ENCODE measurements at regions not wholly inside any gene's neighbourhood (a gene's known extent, or its start where the extent isn't known, plus 50 kb on each side); places are given as distances from the start of the nearest gene placed in this dataset.
"Not testable (repeated sequence)": the region's sequence is repeated elsewhere in the genome, so short reads cannot be mapped to it uniquely, and the experiment has no call there.

DNA sequence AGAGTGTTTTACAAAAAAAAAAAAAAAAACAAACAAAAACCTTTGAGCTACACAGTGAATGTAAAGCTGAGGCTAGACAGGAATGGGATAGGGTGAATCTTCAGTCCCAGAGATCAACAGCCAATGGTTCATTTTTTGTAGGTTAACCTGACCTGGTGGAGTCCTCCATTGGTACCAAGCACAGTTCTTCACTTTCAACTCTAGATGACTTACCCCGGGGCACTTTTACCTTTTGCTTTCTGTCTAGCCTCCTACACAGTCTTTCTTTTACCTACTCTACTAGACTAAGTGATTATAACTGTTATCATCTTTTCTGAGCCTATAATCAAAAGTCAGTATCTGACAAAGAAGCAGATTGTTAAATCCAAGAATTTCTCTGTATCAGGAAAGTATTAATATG is 50.9 kb downstream of the ANXA2R start:
- Histone ChIP-seq H3K27ac (ENCODE audit: low read depth, low read length) (no peak overlapping the region), H3K4me1 (ENCODE audit: control insufficient read depth, insufficient read depth, low read length) (0 out of 2 replicates have a peak, but pooled peaks cover 3% of the 10 kb centered on the region), H3K36me3 (ENCODE audit: control insufficient read depth, insufficient read depth, low read length) (no peaks in the 10 kb centered on the region), H3K9me3 (ENCODE audit: control insufficient read depth, insufficient read depth, low read length) (peaks cover 8% of the 10 kb centered on the region), H3K27me3 (ENCODE audit: control insufficient read depth, insufficient read depth, low read length) (peaks cover 60% of the 10 kb centered on the region), H3K4me3 (ENCODE audit: low read depth, low read length) (no peak overlapping the region), H3K9ac (ENCODE audit: low read depth, low read length) (no peak overlapping the region)

- Histone ChIP-seq H3K4me1 (ENCODE audit: control insufficient read depth, insufficient read depth, low read length) (0 out of 2 replicates have a peak, but pooled peaks cover 3% of the 10 kb centered on the region), H3K9me3 (ENCODE audit: control insufficient read depth, insufficient read depth, low read length) (peaks cover 8% of the 10 kb centered on the region), H3K27me3 (ENCODE audit: control insufficient read depth, insufficient read depth, low read length) (peaks cover 54% of the 10 kb centered on the region), H3K27ac (ENCODE audit: low read depth, low read length) (no peak overlapping the region), H3K4me3 (ENCODE audit: low read depth, low read length) (no peak overlapping the region), H3K36me3 (ENCODE audit: control insufficient read depth, insufficient read depth, low read length) (no peaks in the 10 kb centered on the region), H3K9ac (ENCODE audit: low read depth, low read length) (no peak overlapping the region)
Observed at GRCh38 chr5:42988568-42988967, 51.6 kb downstream of the ANXA2R start.

DNA sequence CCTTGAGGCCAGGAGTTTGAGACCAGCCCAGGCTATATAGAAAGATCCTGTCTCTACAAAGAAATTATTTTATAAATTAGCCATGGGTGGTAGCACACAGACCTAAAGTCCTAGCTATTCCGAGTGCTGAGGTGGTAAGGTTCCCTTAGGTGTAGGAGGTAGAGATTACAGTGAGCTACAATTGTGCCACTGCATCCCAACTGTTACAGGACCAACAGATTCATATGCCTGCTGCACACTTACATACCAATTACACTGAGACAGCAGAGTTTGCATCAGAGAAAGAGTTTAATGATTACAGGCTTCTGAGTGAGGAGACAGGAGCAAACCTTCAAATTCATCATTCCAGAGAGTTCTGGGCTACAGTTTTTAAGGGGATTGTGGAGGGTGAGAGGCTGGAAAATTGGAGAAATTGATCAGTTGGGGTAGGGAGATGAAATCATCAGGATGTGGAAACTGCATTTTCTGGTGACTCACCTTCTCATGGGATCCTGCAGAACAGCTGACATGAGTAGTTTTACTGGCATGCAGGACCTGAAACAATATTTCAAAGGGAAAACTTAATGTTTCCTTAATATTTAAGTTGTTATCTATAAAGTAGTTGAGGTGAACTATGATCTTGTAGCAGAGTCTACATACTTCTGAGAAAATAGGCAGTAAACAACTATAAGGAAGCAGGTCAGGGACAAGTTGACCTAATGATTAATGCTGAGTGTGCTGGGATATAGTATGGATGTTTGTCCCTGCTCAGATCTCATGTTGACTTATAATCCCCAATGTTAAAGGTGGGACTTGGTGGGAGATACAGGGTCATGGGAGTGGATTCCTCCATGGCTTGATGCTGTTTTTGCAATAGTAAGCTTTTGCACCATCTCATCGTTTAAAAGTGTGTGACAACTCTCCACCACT is 54.7 kb downstream of the ANXA2R start:
- peaks cover 8% of the 10 kb centered on the region for H3K9me3 ChIP-seq (ENCODE audit: control insufficient read depth, insufficient read depth, low read length)
- peaks cover 22% of the 10 kb centered on the region for H3K27me3 ChIP-seq (ENCODE audit: control insufficient read depth, insufficient read depth, low read length)
- no peak overlapping the region for H3K9ac ChIP-seq (ENCODE audit: low read depth, low read length)
- H3K4me1 ChIP-seq (ENCODE audit: control insufficient read depth, insufficient read depth, low read length) = 0 out of 2 replicates have a peak, but pooled peaks cover 5% of the 10 kb centered on the region
- H3K27ac ChIP-seq (ENCODE audit: low read depth, low read length) = no peak overlapping the region
- H3K36me3 ChIP-seq (ENCODE audit: control insufficient read depth, insufficient read depth, low read length) = no peaks in the 10 kb centered on the region
- H3K4me3 ChIP-seq (ENCODE audit: low read depth, low read length) = no peak overlapping the region

- H3K4me1 ChIP-seq (ENCODE audit: control insufficient read depth, insufficient read depth, low read length) = 0 out of 2 replicates have a peak, but pooled peaks cover 5% of the 10 kb centered on the region
- peaks cover 12% of the 10 kb centered on the region for H3K27me3 ChIP-seq (ENCODE audit: control insufficient read depth, insufficient read depth, low read length)
- no peak overlapping the region for H3K4me3 ChIP-seq (ENCODE audit: low read depth, low read length)
- H3K36me3 ChIP-seq (ENCODE audit: control insufficient read depth, insufficient read depth, low read length) = no peaks in the 10 kb centered on the region
- no peak overlapping the region for H3K9ac ChIP-seq (ENCODE audit: low read depth, low read length)
- peaks cover 8% of the 10 kb centered on the region for H3K9me3 ChIP-seq (ENCODE audit: control insufficient read depth, insufficient read depth, low read length)
- no peak overlapping the region for H3K27ac ChIP-seq (ENCODE audit: low read depth, low read length)
Observed at GRCh38 chr5:42984307-42984706, 55.8 kb downstream of the ANXA2R start.

- Histone ChIP-seq H3K4me1 (ENCODE audit: control insufficient read depth, insufficient read depth, low read length) (0 out of 2 replicates have a peak, but pooled peaks cover 5% of the 10 kb centered on the region), H3K4me3 (ENCODE audit: low read depth, low read length) (no peak overlapping the region), H3K27me3 (ENCODE audit: control insufficient read depth, insufficient read depth, low read length) (peaks cover 4% of the 10 kb centered on the region; the same call in 1 of the 2 replicates), H3K9me3 (ENCODE audit: control insufficient read depth, insufficient read depth, low read length) (no peaks in the 10 kb centered on the region), H3K36me3 (ENCODE audit: control insufficient read depth, insufficient read depth, low read length) (no peaks in the 10 kb centered on the region), H3K27ac (ENCODE audit: low read depth, low read length) (peak overlapping the region; percentile 66), H3K9ac (ENCODE audit: low read depth, low read length) (no peak overlapping the region)
Observed at GRCh38 chr5:42982107-42982622, 58.0 kb downstream of the ANXA2R start.

- H3K27me3 ChIP-seq (ENCODE audit: control insufficient read depth, insufficient read depth, low read length); H3K4me1 ChIP-seq (ENCODE audit: control insufficient read depth, insufficient read depth, low read length); H3K36me3 ChIP-seq (ENCODE audit: control insufficient read depth, insufficient read depth, low read length); H3K4me3 ChIP-seq (ENCODE audit: low read depth, low read length); H3K9me3 ChIP-seq (ENCODE audit: control insufficient read depth, insufficient read depth, low read length); H3K9ac ChIP-seq (ENCODE audit: low read depth, low read length): not testable (repeated sequence)
- H3K27ac ChIP-seq (ENCODE audit: low read depth, low read length) = peak overlapping the region; percentile 66
Observed at GRCh38 chr5:42981417-42982106, 58.6 kb downstream of the ANXA2R start.

DNA sequence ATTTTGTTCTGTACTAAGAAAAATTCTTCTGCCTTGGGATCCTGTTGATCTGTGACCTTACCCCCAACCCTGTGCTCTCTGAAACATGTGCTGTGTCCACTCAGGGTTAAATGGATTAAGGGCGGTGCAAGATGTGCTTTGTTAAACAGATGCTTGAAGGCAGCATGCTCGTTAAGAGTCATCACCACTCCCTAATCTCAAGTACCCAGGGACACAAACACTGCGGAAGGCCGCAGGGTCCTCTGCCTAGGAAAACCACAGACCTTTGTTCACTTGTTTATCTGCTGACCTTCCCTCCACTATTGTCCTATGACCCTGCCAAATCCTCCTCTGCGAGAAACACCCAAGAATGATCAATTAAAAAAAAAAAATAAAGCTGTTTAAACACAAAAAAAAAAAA is 59.1 kb downstream of the ANXA2R start:
- H3K36me3 ChIP-seq (ENCODE audit: control insufficient read depth, insufficient read depth, low read length); H3K27ac ChIP-seq (ENCODE audit: low read depth, low read length); H3K4me3 ChIP-seq (ENCODE audit: low read depth, low read length); H3K9ac ChIP-seq (ENCODE audit: low read depth, low read length); H3K4me1 ChIP-seq (ENCODE audit: control insufficient read depth, insufficient read depth, low read length); H3K9me3 ChIP-seq (ENCODE audit: control insufficient read depth, insufficient read depth, low read length); H3K27me3 ChIP-seq (ENCODE audit: control insufficient read depth, insufficient read depth, low read length): not testable (repeated sequence)

GRCh38 chr5:42980391-42980790 is 59.7 kb downstream of the ANXA2R start:
- H3K36me3 ChIP-seq (ENCODE audit: control insufficient read depth, insufficient read depth, low read length); H3K4me3 ChIP-seq (ENCODE audit: low read depth, low read length); H3K27ac ChIP-seq (ENCODE audit: low read depth, low read length); H3K9me3 ChIP-seq (ENCODE audit: control insufficient read depth, insufficient read depth, low read length); H3K27me3 ChIP-seq (ENCODE audit: control insufficient read depth, insufficient read depth, low read length); H3K9ac ChIP-seq (ENCODE audit: low read depth, low read length); H3K4me1 ChIP-seq (ENCODE audit: control insufficient read depth, insufficient read depth, low read length): not testable (repeated sequence)

DNA sequence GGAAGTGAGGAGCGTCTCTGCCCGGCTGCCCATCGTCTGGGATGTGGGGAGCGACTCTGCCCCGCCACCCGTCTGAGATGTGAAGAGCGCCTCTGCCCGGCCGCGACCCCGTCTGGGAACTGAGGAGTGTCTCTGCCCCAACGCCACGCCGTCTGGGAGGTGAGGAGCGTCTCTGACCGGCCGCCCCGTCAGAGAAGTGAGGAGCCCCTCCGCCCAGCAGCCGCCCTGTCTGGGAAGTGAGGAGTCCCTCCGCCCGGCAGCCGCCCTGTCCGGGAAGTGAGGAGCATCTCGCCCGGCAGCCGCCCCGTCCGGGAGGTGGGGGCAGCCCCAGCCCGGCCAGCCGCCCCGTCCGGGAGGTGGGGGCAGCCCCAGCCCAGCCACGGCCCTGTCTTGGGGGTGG is 60.9 kb downstream of the ANXA2R start:
- H3K27ac ChIP-seq (ENCODE audit: low read depth, low read length); H3K4me3 ChIP-seq (ENCODE audit: low read depth, low read length); H3K36me3 ChIP-seq (ENCODE audit: control insufficient read depth, insufficient read depth, low read length); H3K4me1 ChIP-seq (ENCODE audit: control insufficient read depth, insufficient read depth, low read length); H3K9me3 ChIP-seq (ENCODE audit: control insufficient read depth, insufficient read depth, low read length); H3K27me3 ChIP-seq (ENCODE audit: control insufficient read depth, insufficient read depth, low read length); H3K9ac ChIP-seq (ENCODE audit: low read depth, low read length): not testable (repeated sequence)

DNA sequence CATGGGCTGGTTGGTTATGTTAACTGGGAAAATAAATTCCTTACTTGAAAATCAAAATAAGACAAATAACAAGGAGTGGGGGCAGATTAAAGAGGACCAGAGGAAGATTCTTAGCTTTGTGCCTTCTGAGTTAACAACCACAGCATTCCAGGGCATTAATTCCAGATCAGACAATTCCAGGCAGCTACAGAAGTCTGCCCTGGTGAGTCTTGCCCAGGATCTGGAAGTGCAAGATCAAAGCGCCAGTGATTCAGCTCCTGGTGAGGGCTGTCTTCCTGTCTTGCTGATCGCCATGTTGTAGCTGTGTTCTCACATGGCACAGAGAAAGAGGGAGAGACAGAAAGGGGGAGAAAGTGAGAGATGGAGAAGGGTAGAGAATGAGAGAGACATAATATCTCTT is 65.6 kb downstream of the ANXA2R start:
- Histone ChIP-seq H3K4me3 (ENCODE audit: low read depth, low read length) (no peak overlapping the region), H3K36me3 (ENCODE audit: control insufficient read depth, insufficient read depth, low read length) (no peaks in the 10 kb centered on the region), H3K9me3 (ENCODE audit: control insufficient read depth, insufficient read depth, low read length) (no peaks in the 10 kb centered on the region), H3K27me3 (ENCODE audit: control insufficient read depth, insufficient read depth, low read length) (no peaks in the 10 kb centered on the region), H3K27ac (ENCODE audit: low read depth, low read length) (no peak overlapping the region), H3K4me1 (ENCODE audit: control insufficient read depth, insufficient read depth, low read length) (no peaks in the 10 kb centered on the region), H3K9ac (ENCODE audit: low read depth, low read length) (no peak overlapping the region)

All from HUES48 (cell line).